NCI-H1417 treated with DMSO at 0.1 percent for 48 hours (cell line): ENCODE measurements at regions not wholly inside any gene's neighbourhood (a gene's known extent, or its start where the extent isn't known, plus 50 kb on each side); places are given as distances from the start of the nearest gene placed in this dataset.

ENCODE experiments used
- DNase-seq: peaks from one replicate; lab custom pipeline; 2025; lab: John Stamatoyannopoulos, UW

- no peak for DNase-seq
Measured at GRCh38 chr10:78759456-78760120, 309.2 kb upstream of the ZMIZ1 start.

- no peak for DNase-seq
Measured at GRCh38 chr10:78760463-78761310, 308.1 kb upstream of the ZMIZ1 start.

- DNase-seq = no peak
Measured at GRCh38 chr10:78761311-78761781, 307.4 kb upstream of the ZMIZ1 start.

GRCh38 chr10:78762086-78762630, 306.6 kb upstream of the ZMIZ1 start:
- no peak for DNase-seq

GRCh38 chr10:78763234-78763633, 305.5 kb upstream of the ZMIZ1 start:
- no peak for DNase-seq

GRCh38 chr10:78763651-78764395, 304.9 kb upstream of the ZMIZ1 start:
- no peak for DNase-seq

GRCh38 chr10:78764436-78764835, 304.3 kb upstream of the ZMIZ1 start:
- DNase-seq = no peak

- DNase-seq = no peak
Measured at GRCh38 chr10:78764846-78765430, 303.8 kb upstream of the ZMIZ1 start.

GRCh38 chr10:78765726-78766335, 302.9 kb upstream of the ZMIZ1 start:
- no peak for DNase-seq

GRCh38 chr10:78766603-78767002, 302.2 kb upstream of the ZMIZ1 start:
- DNase-seq = no peak

- no peak for DNase-seq
Measured at GRCh38 chr10:78768041-78768835, 300.5 kb upstream of the ZMIZ1 start.

- no peak for DNase-seq
Measured at GRCh38 chr10:78768876-78769275, 299.9 kb upstream of the ZMIZ1 start.

- DNase-seq = no peak
Measured at GRCh38 chr10:78769526-78769925, 299.2 kb upstream of the ZMIZ1 start.

GRCh38 chr10:78770167-78771090, 298.3 kb upstream of the ZMIZ1 start:
- DNase-seq = no peak

- no peak for DNase-seq
Measured at GRCh38 chr10:78771260-78771659, 297.5 kb upstream of the ZMIZ1 start.

GRCh38 chr10:78771808-78772455, 296.8 kb upstream of the ZMIZ1 start:
- DNase-seq = no peak

GRCh38 chr10:78772486-78772885, 296.3 kb upstream of the ZMIZ1 start:
- DNase-seq = no peak

- no peak for DNase-seq
Measured at GRCh38 chr10:78772986-78773530, 295.7 kb upstream of the ZMIZ1 start.

- DNase-seq = no peak
Measured at GRCh38 chr10:78774614-78774998, 294.2 kb upstream of the ZMIZ1 start.
